HG02870 (cell line): ENCODE measurements at regions not wholly inside any gene's neighbourhood (a gene's known extent, or its start where the extent isn't known, plus 50 kb on each side); places are given as distances from the start of the nearest gene placed in this dataset.
A peak's percentile ranks its signal among the peaks of the same experiment; 100 is the strongest.
"Not testable (repeated sequence)": the region's sequence is repeated elsewhere in the genome, so short reads cannot be mapped to it uniquely, and the experiment has no call there.

Experiments used
- ATAC-seq: cut with Tn5 transposase; IDR thresholded peaks from one replicate; pipeline ENCODE4 v1.9.1; 2021; ENCODE audit warnings: mild to moderate bottlenecking, moderate library complexity; ENCODE audit not compliant: unreplicated experiment

GRCh38 chr4:18635531-18635930 is 614.0 kb upstream of the LCORL start:
- ATAC-seq, result no peak

- no peak for ATAC-seq
These were observed 610.0 kb upstream of the LCORL start for GRCh38 chr4:18631586-18631985.

- no peak for ATAC-seq
These were observed 608.9 kb upstream of the LCORL start for GRCh38 chr4:18630218-18631110.

- ATAC-seq, result no peak
These were observed 606.0 kb upstream of the LCORL start for GRCh38 chr4:18627447-18628005.

GRCh38 chr4:18626996-18627395 is 605.4 kb upstream of the LCORL start:
- no peak for ATAC-seq

GRCh38 chr4:18626366-18626765 is 604.8 kb upstream of the LCORL start:
- ATAC-seq, result no peak

- no peak for ATAC-seq
These were observed 599.6 kb upstream of the LCORL start for GRCh38 chr4:18621186-18621585.

GRCh38 chr4:18616720-18617119 is 595.2 kb upstream of the LCORL start:
- no peak for ATAC-seq

DNA sequence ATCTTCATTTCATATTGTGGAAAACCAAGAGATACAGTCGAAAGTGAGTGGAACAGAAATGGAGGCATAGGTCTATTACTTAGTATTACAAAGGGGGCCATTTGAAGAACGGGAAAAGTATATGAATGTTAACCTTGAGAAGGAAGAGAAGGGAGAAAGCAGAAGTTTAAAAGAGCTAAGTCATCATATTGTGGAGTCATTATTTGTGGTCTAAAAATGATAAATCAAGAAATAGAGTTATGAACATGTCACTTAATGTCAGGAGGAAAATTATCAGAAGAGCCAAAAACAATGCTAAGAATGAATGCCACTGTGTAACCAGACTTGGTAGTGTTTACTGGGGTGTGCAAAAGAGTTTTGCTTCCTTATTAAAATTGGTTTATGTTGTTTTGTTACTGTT is 589.5 kb upstream of the LCORL start:
- no peak for ATAC-seq

DNA sequence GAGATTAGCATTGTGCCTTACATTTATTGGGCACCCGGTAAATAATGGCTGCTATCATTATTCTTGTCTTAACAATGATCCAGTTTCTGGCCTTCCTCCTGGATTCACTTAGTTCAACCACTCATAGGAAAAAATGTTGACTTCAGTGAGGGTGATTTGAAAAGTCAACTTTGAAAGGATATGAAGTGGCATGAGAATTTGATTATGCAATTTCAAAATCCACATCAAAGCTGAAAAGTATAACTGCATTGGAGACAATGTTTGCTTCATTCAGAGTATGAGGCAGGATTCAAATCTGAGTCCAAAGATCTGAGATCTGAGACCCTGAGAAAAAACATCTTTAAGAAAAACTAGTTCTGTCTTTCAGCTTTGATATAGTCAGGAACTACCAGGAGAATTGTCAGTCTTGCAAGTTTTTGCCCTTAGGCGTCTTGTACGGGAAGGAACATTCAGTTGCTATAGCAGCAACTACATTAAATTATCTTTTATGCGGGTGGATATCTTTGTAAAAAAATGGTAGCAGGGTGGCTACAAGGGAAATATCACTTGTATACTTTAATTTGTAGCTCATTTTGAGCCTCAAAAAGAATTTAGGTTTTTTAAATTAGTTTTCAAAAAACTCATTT is 587.5 kb upstream of the LCORL start:
- no peak for ATAC-seq

- ATAC-seq, result not testable (repeated sequence)
These were observed 581.1 kb upstream of the LCORL start for GRCh38 chr4:18602610-18603009.

GRCh38 chr4:18593297-18594002 is 571.9 kb upstream of the LCORL start:
- peak; percentile 88 for ATAC-seq

DNA sequence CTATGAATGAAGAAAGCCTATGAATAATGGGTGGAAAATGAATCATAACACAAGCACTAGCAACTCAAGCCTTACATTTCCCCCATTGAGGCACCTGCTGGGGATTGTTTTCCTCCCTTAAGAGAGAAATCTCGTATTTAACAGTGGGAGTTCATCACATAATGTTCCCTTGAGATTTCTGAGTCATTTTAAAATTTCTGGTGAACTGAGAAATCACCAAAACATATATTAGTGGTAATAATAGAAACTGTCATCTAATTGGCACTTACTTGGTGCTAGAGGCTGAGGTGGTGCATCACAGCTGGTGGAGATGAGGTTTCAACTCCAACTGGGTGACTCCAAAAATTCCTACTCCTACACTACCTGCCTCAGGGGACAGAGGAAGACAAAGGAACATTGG is 561.3 kb upstream of the LCORL start:
- ATAC-seq, result no peak

GRCh38 chr4:18578307-18578706 is 556.8 kb upstream of the LCORL start:
- no peak for ATAC-seq

DNA sequence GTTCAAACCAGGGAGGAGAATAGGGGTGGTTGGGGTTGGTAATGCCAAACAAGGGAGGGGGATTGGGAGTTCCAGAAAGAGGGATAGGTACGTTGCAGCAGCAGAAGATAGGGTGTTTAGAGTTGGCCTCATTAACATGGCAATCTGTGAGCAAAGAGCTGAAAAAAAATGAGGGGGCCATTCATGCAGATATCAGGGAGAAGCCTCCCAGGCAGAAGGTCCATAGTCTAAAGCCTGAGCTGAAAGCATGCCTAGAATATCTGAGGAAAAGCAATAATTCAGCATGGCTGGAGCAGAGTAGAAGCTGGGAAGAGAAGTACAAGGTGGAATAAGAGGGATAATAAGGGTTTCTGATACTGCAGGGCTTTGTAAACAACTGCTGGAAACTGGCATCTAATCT is 550.9 kb upstream of the LCORL start:
- no peak for ATAC-seq

DNA sequence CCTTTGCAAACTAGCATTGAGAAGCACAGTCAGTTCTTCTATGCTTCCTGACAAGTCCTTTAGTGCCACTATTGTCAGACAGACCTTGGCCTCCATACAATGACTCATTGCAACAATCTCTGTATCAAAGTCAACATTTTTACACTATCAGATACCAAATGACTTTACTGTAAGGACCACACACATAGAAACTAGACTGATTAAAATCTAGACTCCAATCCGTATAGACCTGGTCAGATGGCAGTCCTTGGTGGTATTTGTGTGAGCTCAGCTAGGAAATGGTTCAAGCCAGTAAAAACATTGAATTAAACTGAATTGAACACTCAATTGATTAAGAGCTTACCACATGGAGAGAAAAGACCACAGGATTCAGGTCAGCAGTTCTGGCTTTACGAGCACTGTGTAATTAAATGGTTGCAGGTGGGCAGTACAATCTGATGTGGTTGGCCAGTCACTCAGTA is 549.8 kb upstream of the LCORL start:
- ATAC-seq, result no peak

DNA sequence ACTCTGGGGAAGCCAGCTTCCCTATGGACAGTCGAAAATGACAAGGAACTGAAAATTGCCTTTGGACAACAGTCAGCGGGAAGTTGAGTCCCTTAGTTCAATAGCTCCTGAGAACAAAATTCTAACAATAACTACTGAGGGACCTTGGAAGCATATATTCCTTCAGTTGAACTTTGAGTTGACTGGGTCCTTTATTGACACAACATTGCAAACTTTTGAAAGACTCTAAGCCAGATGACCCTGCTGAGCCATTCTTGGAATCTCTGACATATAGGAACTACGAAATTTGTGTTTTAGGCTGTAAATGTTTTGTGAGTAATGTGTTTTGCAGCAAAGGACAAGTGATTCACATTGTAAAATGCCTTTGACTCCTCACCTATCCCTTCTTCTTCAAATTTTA is 548.8 kb upstream of the LCORL start:
- ATAC-seq, result no peak

DNA sequence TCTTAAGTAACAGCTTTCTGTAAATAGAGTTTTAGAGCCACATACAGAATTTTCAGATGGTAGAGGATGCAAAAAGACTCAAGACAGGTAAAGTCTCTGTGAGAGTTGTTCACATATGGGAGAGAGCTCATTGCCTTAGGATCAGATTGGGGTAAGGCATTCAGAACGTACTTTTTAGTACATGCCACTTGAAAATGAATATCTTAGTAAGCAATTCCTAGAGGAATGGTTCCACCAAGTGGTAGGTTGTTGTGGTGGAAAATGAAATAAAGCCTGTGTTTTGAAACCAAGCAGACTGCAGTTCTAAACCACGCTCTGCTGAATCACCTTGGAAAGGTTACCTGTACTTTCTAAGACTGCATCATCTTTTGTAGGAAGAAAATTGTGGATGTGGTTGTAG is 547.0 kb upstream of the LCORL start:
- no peak for ATAC-seq

DNA sequence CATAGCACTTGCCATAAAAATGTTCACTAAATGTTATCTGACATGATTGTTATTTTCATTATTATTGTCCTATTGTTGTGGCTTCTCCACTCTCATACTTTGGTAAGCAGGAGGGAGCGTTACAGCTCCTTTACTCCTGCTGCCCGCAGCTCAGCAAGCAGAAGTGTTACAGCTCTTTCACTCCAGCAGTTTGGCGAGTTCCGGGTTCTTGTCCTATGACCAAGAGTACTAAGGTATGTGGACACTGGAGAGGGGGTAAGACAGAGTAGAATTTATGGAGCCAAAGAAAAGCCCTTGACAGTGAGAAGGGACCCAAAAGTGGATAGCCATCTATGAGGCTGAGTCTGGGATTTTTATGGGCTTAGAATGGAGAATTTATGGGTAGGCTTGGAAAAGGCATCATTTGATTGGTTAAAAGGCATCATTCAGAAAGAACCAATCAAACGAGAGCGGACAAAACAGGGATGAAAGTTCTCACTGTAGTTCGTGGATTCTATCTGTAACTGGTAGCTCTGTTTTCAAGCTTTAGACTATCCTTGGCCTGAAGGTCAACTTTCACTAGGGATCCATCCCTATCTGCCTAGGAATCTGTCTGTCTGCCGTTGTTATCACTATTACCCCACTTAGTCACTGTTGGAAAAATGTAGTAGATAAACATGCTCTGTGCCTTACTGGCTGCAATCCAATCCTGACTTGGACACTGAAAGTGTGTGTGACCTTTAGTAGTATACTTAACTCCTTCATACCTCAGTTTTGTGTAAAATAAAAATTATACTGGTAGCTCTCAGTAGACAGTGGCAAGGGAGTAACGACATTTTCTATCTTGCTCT is 545.6 kb upstream of the LCORL start:
- no peak for ATAC-seq

GRCh38 chr4:18559492-18559891 is 537.9 kb upstream of the LCORL start:
- no peak for ATAC-seq

DNA sequence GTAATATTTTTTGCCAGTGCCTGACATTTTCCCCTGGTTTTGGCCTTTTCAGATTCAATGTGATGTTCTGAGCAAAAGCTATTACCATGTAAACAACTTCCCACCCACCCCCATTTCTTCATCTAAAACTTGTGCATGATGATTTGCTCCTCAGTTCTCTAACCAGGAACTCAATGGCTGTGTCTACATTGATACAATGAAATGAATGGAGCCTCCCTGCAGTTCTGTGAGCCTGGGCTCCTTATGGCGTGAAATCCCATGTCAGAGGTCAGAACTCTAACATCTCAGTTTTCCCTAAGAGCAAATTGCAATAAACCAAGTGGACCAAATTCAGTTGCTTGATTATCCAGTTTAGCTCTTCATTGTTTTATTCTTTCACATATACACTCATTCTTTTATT is 534.8 kb upstream of the LCORL start:
- no peak for ATAC-seq
